ENCODE measurements at regions not wholly inside any gene's neighbourhood (a gene's known extent, or its start where the extent isn't known, plus 50 kb on each side); places are given as distances from the start of the nearest gene placed in this dataset.

GRCh38 chr6:132168961-132169360 is 217.8 kb upstream of the CCN2 start:
- H3K4me3 Mint-ChIP-seq: no peak overlapping the region
- ChIA-PET CTCF (no interaction called here), POLR2A (no interaction called here)
- no peak for TF ChIP-seq CTCF (IDR thresholded peaks at IDR 0.05)
- no peaks in the 10 kb centered on the region for H3K36me3 ChIP-seq (ENCODE audit: insufficient read depth, low read length)
- no peak overlapping the region for H3K27ac Mint-ChIP-seq
- intact Hi-C loops (cut with DNase I, micrococcal nuclease): no loop called here
- H3K27me3 Mint-ChIP-seq: peaks cover 12% of the 10 kb centered on the region
- no peak overlapping the region for H3K4me3 ChIP-seq (ENCODE audit: low read length)
- H3K9me3 ChIP-seq (ENCODE audit: control insufficient read depth in 1 of 2, insufficient read depth in 1 of 2, low read length in 2 of 2): no peaks in the 10 kb centered on the region
- H3K27me3 ChIP-seq (ENCODE audit: control insufficient read depth in 1 of 2, insufficient read depth in 2 of 2, low read length in 2 of 2): no peaks in the 10 kb centered on the region
- no peaks in the 10 kb centered on the region for H3K36me3 Mint-ChIP-seq (ENCODE audit: low read depth)
- no peak overlapping the region for H3K27ac ChIP-seq (ENCODE audit: low read depth in 1 of 2, low read length in 2 of 2)
- H3K4me1 Mint-ChIP-seq (ENCODE audit: low read depth): no peaks in the 10 kb centered on the region
- H3K4me1 ChIP-seq (ENCODE audit: insufficient read depth, low read length): no peaks in the 10 kb centered on the region
- DNase-seq (no peak), ATAC-seq (ENCODE audit: poor library complexity) (no peak)
- H3K9me3 Mint-ChIP-seq: peaks cover 3% of the 10 kb centered on the region

DNA sequence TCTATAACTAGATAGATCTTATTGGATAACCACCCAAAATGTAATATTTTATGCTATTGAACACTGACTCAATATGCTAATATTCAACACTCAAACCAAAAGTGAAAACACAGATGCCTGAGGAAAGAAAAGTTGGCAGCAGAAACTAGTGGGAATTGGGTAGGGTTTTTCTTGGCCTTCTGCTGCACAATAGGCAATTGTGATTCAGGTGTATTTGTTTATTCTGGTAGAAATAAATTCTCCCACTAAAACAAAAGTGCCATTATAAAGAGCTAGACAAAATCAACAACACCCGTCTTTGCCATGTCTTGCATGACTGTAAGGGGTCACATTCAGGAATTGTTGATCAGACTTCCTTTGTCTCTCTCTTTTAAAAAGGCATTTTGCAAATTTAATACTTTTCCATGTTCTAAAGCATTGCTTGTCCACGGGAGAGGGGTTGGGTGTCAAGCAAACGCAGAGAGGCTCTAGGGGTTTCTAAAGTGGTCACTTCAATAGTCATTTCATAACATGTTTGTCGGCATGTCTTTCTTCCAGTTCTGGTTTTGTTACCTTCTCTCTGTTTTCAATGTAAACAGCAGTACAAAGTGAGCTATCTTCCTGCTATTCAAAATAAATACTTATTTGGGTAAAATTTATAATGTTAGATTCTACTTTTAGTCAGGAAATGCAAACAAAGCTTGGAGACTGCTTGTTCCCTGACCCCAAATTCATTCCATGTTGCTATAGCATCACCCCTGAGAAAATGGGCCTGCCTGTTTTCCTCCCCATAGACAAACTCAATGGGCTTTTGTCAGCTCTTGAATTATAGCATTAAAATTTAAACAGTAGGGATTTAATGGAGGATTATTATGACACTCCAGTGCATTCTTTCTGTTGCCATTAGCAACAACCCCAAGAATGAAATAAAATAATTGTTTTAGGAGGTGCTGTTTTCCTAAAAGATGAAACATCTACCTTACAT is 217.0 kb upstream of the CCN2 start:
- no peaks in the 10 kb centered on the region for H3K4me1 Mint-ChIP-seq (ENCODE audit: low read depth)
- no peaks in the 10 kb centered on the region for H3K36me3 ChIP-seq (ENCODE audit: insufficient read depth, low read length)
- intact Hi-C loops (cut with DNase I, micrococcal nuclease): no loop called here
- ChIA-PET POLR2A (no interaction called here), CTCF (no interaction called here)
- H3K27me3 Mint-ChIP-seq: peaks cover 7% of the 10 kb centered on the region
- H3K27ac ChIP-seq (ENCODE audit: low read depth in 1 of 2, low read length in 2 of 2): no peak overlapping the region
- ATAC-seq (ENCODE audit: poor library complexity) (no peak), DNase-seq (no peak)
- no peak overlapping the region for H3K4me3 Mint-ChIP-seq
- H3K4me3 ChIP-seq (ENCODE audit: low read length): no peak overlapping the region
- no peak overlapping the region for H3K27ac Mint-ChIP-seq
- no peaks in the 10 kb centered on the region for H3K9me3 Mint-ChIP-seq
- no peaks in the 10 kb centered on the region for H3K9me3 ChIP-seq (ENCODE audit: control insufficient read depth in 1 of 2, insufficient read depth in 1 of 2, low read length in 2 of 2)
- no peaks in the 10 kb centered on the region for H3K36me3 Mint-ChIP-seq (ENCODE audit: low read depth)
- TF ChIP-seq CTCF (IDR thresholded peaks at IDR 0.05): no peak
- no peaks in the 10 kb centered on the region for H3K27me3 ChIP-seq (ENCODE audit: control insufficient read depth in 1 of 2, insufficient read depth in 2 of 2, low read length in 2 of 2)
- no peaks in the 10 kb centered on the region for H3K4me1 ChIP-seq (ENCODE audit: insufficient read depth, low read length)

- POLR2A ChIA-PET: no interaction called here
- no peak for TF ChIP-seq CTCF (IDR thresholded peaks at IDR 0.05)
These were observed 215.4 kb upstream of the CCN2 start for GRCh38 chr6:132166526-132167051.

More at GRCh38 chr6:132166526-132167051, 215.4 kb upstream of the CCN2 start:
- no peaks in the 10 kb centered on the region for H3K27me3 ChIP-seq (ENCODE audit: control insufficient read depth in 1 of 2, insufficient read depth in 2 of 2, low read length in 2 of 2)
- DNase-seq (no peak), ATAC-seq (ENCODE audit: poor library complexity) (no peak)
- Mint-ChIP-seq H3K36me3 (ENCODE audit: low read depth) (no peaks in the 10 kb centered on the region), H3K4me3 (no peak overlapping the region), H3K9me3 (peaks cover 4% of the 10 kb centered on the region), H3K27me3 (peaks cover 7% of the 10 kb centered on the region), H3K4me1 (ENCODE audit: low read depth) (no peaks in the 10 kb centered on the region), H3K27ac (no peak overlapping the region)
- no peaks in the 10 kb centered on the region for H3K36me3 ChIP-seq (ENCODE audit: insufficient read depth, low read length)
- no peaks in the 10 kb centered on the region for H3K4me1 ChIP-seq (ENCODE audit: insufficient read depth, low read length)
- no peak overlapping the region for H3K4me3 ChIP-seq (ENCODE audit: low read length)
- intact Hi-C loops (cut with DNase I, micrococcal nuclease): no loop called here
- no peaks in the 10 kb centered on the region for H3K9me3 ChIP-seq (ENCODE audit: control insufficient read depth in 1 of 2, insufficient read depth in 1 of 2, low read length in 2 of 2)
- CTCF ChIA-PET: no interaction called here
- H3K27ac ChIP-seq (ENCODE audit: low read depth in 1 of 2, low read length in 2 of 2): no peak overlapping the region
